ENCODE measurements at regions not wholly inside any gene's neighbourhood (a gene's known extent, or its start where the extent isn't known, plus 50 kb on each side); places are given as distances from the start of the nearest gene placed in this dataset.

DNA sequence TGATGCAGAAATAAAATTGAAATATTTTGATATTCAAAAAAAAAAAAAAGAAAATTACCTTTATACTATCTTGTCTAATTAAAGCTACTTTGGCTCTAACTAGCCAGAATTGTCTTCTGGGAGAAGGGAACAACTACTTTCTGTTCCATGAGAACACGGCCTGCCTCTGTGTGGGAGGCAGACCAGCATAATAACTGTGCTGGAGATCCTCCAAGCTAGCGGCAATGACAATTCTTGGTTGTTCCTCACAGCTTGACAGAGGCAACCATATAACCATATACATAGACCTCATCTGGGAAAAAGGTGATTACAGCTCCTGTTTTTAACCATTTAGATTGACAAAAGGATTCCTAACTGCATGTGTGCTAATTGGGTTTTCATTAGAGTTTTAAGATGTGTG lies 95.7 kb downstream of the RBMX2 start:
- CTCF ChIA-PET: interaction anchor here (0.6 to 1.0 kb wide), 4 partner anchors 35 to 218 kb away, joined by 3 to 4 read pairs (median 4); no protein-coding TSS in a partner anchor
- Mint-ChIP-seq H3K36me3 (ENCODE audit: insufficient read depth, unreplicated experiment) (no peaks in the 10 kb centered on the region), H3K27ac (ENCODE audit: low read depth, unreplicated experiment) (no peak overlapping the region), H3K9me3 (ENCODE audit: unreplicated experiment) (no peaks in the 10 kb centered on the region), H3K4me3 (ENCODE audit: unreplicated experiment) (no peak overlapping the region), H3K27me3 (ENCODE audit: insufficient read depth, unreplicated experiment) (no peaks in the 10 kb centered on the region), H3K4me1 (ENCODE audit: insufficient read depth, unreplicated experiment) (no peaks in the 10 kb centered on the region)
- no TSS peak for BruUV-seq (replicated peaks)
- intact Hi-C loops (cut with micrococcal nuclease): no loop called here
- POLR2A ChIA-PET: interaction anchor here (0.5 kb wide), 1 partner anchor 1153 kb away, joined by 4 read pairs; no protein-coding TSS in a partner anchor
- DNase-seq (ENCODE audit: unreplicated experiment): no peak
- TF ChIP-seq, protein P1, sequence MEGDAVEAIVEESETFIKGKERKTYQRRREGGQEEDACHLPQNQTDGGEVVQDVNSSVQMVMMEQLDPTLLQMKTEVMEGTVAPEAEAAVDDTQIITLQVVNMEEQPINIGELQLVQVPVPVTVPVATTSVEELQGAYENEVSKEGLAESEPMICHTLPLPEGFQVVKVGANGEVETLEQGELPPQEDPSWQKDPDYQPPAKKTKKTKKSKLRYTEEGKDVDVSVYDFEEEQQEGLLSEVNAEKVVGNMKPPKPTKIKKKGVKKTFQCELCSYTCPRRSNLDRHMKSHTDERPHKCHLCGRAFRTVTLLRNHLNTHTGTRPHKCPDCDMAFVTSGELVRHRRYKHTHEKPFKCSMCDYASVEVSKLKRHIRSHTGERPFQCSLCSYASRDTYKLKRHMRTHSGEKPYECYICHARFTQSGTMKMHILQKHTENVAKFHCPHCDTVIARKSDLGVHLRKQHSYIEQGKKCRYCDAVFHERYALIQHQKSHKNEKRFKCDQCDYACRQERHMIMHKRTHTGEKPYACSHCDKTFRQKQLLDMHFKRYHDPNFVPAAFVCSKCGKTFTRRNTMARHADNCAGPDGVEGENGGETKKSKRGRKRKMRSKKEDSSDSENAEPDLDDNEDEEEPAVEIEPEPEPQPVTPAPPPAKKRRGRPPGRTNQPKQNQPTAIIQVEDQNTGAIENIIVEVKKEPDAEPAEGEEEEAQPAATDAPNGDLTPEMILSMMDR (IDR thresholded peaks at IDR 0.05; ENCODE audit: unreplicated experiment): no peak

DNA sequence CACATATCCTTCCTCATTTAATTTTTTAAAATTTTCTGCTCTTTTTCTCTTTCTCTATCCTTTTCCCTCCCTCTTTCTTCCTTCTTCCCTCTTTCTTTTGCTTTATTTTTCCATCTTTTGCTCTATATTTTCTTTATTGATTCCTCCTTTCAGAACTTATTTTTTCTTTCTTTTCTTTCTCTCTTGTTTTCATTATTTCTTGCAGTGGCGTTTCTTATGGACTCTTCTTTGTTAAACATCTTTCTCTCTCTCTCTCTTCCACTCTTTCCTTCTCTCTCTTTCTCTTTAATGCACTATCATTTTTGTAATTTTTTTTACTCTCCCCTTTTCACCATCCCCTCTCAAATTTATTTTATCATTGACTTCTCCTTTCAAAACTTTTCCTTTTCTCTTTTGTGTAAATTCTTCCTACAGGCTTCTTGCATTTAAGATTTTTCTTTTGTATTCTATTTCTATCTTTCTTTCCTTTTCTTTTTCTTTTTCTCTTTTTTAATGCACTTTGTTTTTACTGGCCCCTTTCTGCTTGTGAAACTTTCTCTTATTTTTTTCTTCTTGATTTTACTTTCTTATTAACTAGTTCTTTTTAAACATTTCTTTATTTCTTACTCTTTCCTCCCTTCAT lies 97.0 kb downstream of the RBMX2 start:
- CTCF ChIA-PET: no interaction called here
- TF ChIP-seq, protein P1 (IDR thresholded peaks at IDR 0.05; ENCODE audit: unreplicated experiment): no peak
- Mint-ChIP-seq H3K4me3 (ENCODE audit: unreplicated experiment) (no peak overlapping the region), H3K27ac (ENCODE audit: low read depth, unreplicated experiment) (no peak overlapping the region), H3K27me3 (ENCODE audit: insufficient read depth, unreplicated experiment) (no peaks in the 10 kb centered on the region), H3K4me1 (ENCODE audit: insufficient read depth, unreplicated experiment) (no peaks in the 10 kb centered on the region), H3K36me3 (ENCODE audit: insufficient read depth, unreplicated experiment) (no peaks in the 10 kb centered on the region), H3K9me3 (ENCODE audit: unreplicated experiment) (no peaks in the 10 kb centered on the region)
- BruUV-seq (replicated peaks): no TSS peak
- POLR2A ChIA-PET: no interaction called here
- intact Hi-C loops (cut with micrococcal nuclease): no loop called here
- DNase-seq (ENCODE audit: unreplicated experiment): no peak

DNA sequence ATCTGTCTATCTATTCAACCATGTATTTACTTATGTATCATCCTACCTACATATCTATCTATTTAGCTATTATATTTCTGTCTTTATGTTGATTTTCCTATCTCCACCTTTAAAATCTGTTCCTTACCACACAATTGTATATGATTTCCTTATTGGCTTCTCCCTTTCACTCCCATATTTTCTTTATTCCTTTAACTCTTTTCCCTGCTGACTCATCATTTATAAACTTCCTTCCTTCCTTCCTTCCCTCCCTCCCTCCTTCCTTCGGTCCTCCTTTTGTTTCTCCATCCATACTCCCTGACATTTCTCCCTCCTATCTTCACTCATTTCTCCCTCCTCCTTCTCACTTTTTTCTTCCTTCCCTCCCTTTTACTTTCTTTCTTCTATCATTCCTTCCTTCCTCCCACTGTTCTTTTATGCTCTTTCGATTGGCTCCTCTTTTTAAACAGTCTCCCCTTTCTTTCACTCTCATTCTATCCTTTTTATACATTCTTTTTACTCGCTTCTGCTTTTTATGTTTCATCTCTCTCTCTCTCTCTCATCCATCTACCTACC lies 100.3 kb downstream of the RBMX2 start:
- BruUV-seq (replicated peaks): no TSS peak
- no peaks in the 10 kb centered on the region for H3K27me3 Mint-ChIP-seq (ENCODE audit: insufficient read depth, unreplicated experiment)

DNA sequence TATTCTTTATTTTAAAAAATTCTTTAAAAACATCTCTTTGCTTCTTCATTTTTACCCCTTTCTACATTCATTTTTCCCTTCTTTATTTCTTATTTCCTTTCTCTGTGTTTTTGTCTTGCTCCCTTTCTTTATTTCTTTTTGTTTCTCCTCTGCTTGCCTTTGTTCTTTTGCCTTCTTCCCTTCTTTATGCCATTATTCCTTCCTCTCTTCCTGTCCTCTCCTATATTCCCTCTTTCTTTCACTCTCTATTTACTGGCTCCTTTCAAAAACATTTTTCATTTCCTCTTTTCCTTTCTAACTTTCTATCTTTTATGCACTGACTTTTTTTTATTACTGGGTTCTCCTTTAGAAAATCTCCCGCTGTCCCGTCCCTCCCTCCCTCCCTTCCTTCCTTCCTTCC lies 102.2 kb downstream of the RBMX2 start:
- POLR2A ChIA-PET: no interaction called here
- H3K36me3 Mint-ChIP-seq (ENCODE audit: insufficient read depth, unreplicated experiment): no peaks in the 10 kb centered on the region
- no peak overlapping the region for H3K4me3 Mint-ChIP-seq (ENCODE audit: unreplicated experiment)
- BruUV-seq (replicated peaks): no TSS peak
- no peak for DNase-seq (ENCODE audit: unreplicated experiment)
- no peak overlapping the region for H3K27ac Mint-ChIP-seq (ENCODE audit: low read depth, unreplicated experiment)
- intact Hi-C loops (cut with micrococcal nuclease): no loop called here
- no peaks in the 10 kb centered on the region for H3K4me1 Mint-ChIP-seq (ENCODE audit: insufficient read depth, unreplicated experiment)
- TF ChIP-seq, protein P1 (IDR thresholded peaks at IDR 0.05; ENCODE audit: unreplicated experiment): no peak
- CTCF ChIA-PET: no interaction called here
- no peaks in the 10 kb centered on the region for H3K9me3 Mint-ChIP-seq (ENCODE audit: unreplicated experiment)
- H3K27me3 Mint-ChIP-seq (ENCODE audit: insufficient read depth, unreplicated experiment): no peaks in the 10 kb centered on the region

More for the DNA sequence above, 100.3 kb downstream of the RBMX2 start:
- Mint-ChIP-seq H3K4me3 (ENCODE audit: unreplicated experiment) (no peak overlapping the region), H3K4me1 (ENCODE audit: insufficient read depth, unreplicated experiment) (no peaks in the 10 kb centered on the region), H3K9me3 (ENCODE audit: unreplicated experiment) (no peaks in the 10 kb centered on the region), H3K36me3 (ENCODE audit: insufficient read depth, unreplicated experiment) (no peaks in the 10 kb centered on the region), H3K27ac (ENCODE audit: low read depth, unreplicated experiment) (no peak overlapping the region)
- POLR2A ChIA-PET: no interaction called here
- intact Hi-C loops (cut with micrococcal nuclease): no loop called here
- TF ChIP-seq, protein P1 (IDR thresholded peaks at IDR 0.05; ENCODE audit: unreplicated experiment): no peak
- no peak for DNase-seq (ENCODE audit: unreplicated experiment)
- CTCF ChIA-PET: no interaction called here

Data from MCF 10A (cell line).